ENCODE measurements at regions not wholly inside any gene's neighbourhood (a gene's known extent, or its start where the extent isn't known, plus 50 kb on each side); places are given as distances from the start of the nearest gene placed in this dataset.

- H2AFZ ChIP-seq (ENCODE audit: control insufficient read depth, low read length) = no peak overlapping the region
- dilution Hi-C loops (cut with MboI; ENCODE audit: extremely low pct_ligation_motif_present, low sequenced_read_pairs) = no loop called here
- H3K9me1 ChIP-seq (ENCODE audit: control insufficient read depth, extremely low read depth, insufficient read depth, low read length) = no peaks in the 10 kb centered on the region
- no peaks in the 10 kb centered on the region for H3K9me3 ChIP-seq (ENCODE audit: control insufficient read depth, low read depth, low read length)
- no peak overlapping the region for H3K4me3 ChIP-seq (ENCODE audit: control insufficient read depth in 2 of 3, extremely low read depth in 1 of 3, insufficient read depth in 2 of 3, low read depth in 1 of 3, low read length in 3 of 3)
- no peaks in the 10 kb centered on the region for H3K27me3 ChIP-seq (ENCODE audit: control insufficient read depth, extremely low read depth, insufficient read depth, low read length)
- H3K27ac ChIP-seq (ENCODE audit: control insufficient read depth, insufficient read depth, low read length) = no peak overlapping the region
- H3K4me2 ChIP-seq (ENCODE audit: control insufficient read depth, extremely low read depth, insufficient read depth, low read depth, low read length) = no peak overlapping the region
- no peak overlapping the region for H3K9ac ChIP-seq (ENCODE audit: control insufficient read depth, extremely low read depth, insufficient read depth, low read length)
- no peaks in the 10 kb centered on the region for H3K36me3 ChIP-seq (ENCODE audit: control insufficient read depth in 2 of 2, extremely low read depth in 1 of 2, insufficient read depth in 2 of 2, low read length in 2 of 2)
- H3K4me1 ChIP-seq (ENCODE audit: control insufficient read depth, extremely low read depth, insufficient read depth, low read length) = no peaks in the 10 kb centered on the region
- TF ChIP-seq CTCF (optimal IDR thresholded peaks at IDR 0.05 in 1 of 3, IDR thresholded peaks at IDR 0.05 in 1 of 3, conservative IDR thresholded peaks at IDR 0.05 in 1 of 3; ENCODE audit: extremely low read depth in 1 of 3, insufficient read depth in 2 of 3, low read length in 3 of 3) (no peak), EZH2 (IDR thresholded peaks at IDR 0.05; ENCODE audit: low read length) (no peak)
- FAIRE-seq (no peak), DNase-seq (ENCODE audit: low read depth, low spot score) (no peak)
- no peaks in the 10 kb centered on the region for H3K79me2 ChIP-seq (ENCODE audit: control insufficient read depth, insufficient read depth, low read length)
- H4K20me1 ChIP-seq (ENCODE audit: control insufficient read depth, extremely low read depth, insufficient read depth, low read length) = no peaks in the 10 kb centered on the region
These were observed 156.0 kb upstream of the CD96 start for GRCh38 chr3:111385971-111386495.

GRCh38 chr3:111392894-111393398 lies 149.1 kb upstream of the CD96 start:
- no peak for FAIRE-seq

More at GRCh38 chr3:111392894-111393398, 149.1 kb upstream of the CD96 start:
- Histone ChIP-seq H3K4me2 (ENCODE audit: control insufficient read depth, extremely low read depth, insufficient read depth, low read depth, low read length) (no peak overlapping the region), H3K36me3 (ENCODE audit: control insufficient read depth in 2 of 2, extremely low read depth in 1 of 2, insufficient read depth in 2 of 2, low read length in 2 of 2) (no peaks in the 10 kb centered on the region), H4K20me1 (ENCODE audit: control insufficient read depth, extremely low read depth, insufficient read depth, low read length) (no peaks in the 10 kb centered on the region), H3K27ac (ENCODE audit: control insufficient read depth, insufficient read depth, low read length) (no peak overlapping the region), H3K9me1 (ENCODE audit: control insufficient read depth, extremely low read depth, insufficient read depth, low read length) (no peaks in the 10 kb centered on the region), H3K9me3 (ENCODE audit: control insufficient read depth, low read depth, low read length) (no peaks in the 10 kb centered on the region), H2AFZ (ENCODE audit: control insufficient read depth, low read length) (no peak overlapping the region), H3K4me3 (ENCODE audit: control insufficient read depth in 2 of 3, extremely low read depth in 1 of 3, insufficient read depth in 2 of 3, low read depth in 1 of 3, low read length in 3 of 3) (no peak overlapping the region), H3K4me1 (ENCODE audit: control insufficient read depth, extremely low read depth, insufficient read depth, low read length) (no peaks in the 10 kb centered on the region), H3K79me2 (ENCODE audit: control insufficient read depth, insufficient read depth, low read length) (no peaks in the 10 kb centered on the region), H3K9ac (ENCODE audit: control insufficient read depth, extremely low read depth, insufficient read depth, low read length) (no peak overlapping the region), H3K27me3 (ENCODE audit: control insufficient read depth, extremely low read depth, insufficient read depth, low read length) (no peaks in the 10 kb centered on the region)
- DNase-seq (ENCODE audit: low read depth, low spot score) = no peak
- dilution Hi-C loops (cut with MboI; ENCODE audit: extremely low pct_ligation_motif_present, low sequenced_read_pairs) = no loop called here
- TF ChIP-seq CTCF (optimal IDR thresholded peaks at IDR 0.05 in 1 of 3, IDR thresholded peaks at IDR 0.05 in 1 of 3, conservative IDR thresholded peaks at IDR 0.05 in 1 of 3; ENCODE audit: extremely low read depth in 1 of 3, insufficient read depth in 2 of 3, low read length in 3 of 3) = no peak
- no peak for TF ChIP-seq EZH2 (IDR thresholded peaks at IDR 0.05; ENCODE audit: low read length)
